ENCODE measurements at regions not wholly inside any gene's neighbourhood (a gene's known extent, or its start where the extent isn't known, plus 50 kb on each side); places are given as distances from the start of the nearest gene placed in this dataset.
"Not testable (repeated sequence)": the region's sequence is repeated elsewhere in the genome, so short reads cannot be mapped to it uniquely, and the experiment has no call there.

DNA sequence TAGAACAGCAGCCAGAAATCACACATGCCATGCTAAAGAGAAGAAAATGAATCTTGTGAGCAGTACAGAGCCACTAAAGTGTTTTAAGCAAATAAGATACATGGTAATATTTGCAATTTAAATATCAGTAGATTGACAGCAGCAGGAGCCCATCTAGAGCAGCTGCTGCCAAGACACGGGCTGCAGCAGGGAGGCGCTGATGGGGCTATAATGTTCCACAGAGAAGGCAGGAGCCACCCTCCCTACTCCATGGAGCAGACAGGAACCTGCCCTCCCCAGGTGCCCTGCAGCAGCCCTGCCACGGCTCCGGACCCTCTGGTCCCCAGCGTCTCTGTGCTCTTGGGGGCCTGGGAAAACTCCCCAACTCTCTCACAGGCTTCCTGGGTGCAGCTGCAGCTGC lies 224.1 kb upstream of the ISL1 start:
- DNase-seq (ENCODE audit: low read depth), result no peak
- TF ChIP-seq CTCF (IDR thresholded peaks at IDR 0.05; ENCODE audit: insufficient read depth, low read length), result no peak
- H3K4me3 ChIP-seq (ENCODE audit: low read depth, low read length), result no peak overlapping the region

DNA sequence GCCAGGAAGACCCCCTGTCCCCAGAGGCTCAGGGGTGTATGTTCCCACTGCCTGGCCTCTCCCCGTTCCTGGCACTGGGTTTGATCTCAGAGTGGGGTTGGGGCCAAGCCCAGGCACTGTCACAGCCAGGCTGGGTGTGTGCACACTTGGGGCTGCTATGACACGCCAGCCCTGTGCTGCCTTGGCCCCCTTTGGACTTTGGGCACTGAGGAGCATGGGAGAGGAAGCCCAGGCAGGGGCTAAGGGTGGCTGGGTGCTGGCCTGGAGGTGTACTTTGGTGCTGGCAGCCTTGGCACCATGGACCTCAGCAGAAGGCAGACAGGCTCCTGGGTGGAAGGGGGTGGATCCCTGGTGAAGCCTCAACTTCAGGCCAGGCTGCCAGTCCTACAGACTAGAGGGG lies 223.6 kb upstream of the ISL1 start:
- TF ChIP-seq CTCF (IDR thresholded peaks at IDR 0.05; ENCODE audit: insufficient read depth, low read length), result no peak
- H3K4me3 ChIP-seq (ENCODE audit: low read depth, low read length), result no peak overlapping the region
- DNase-seq (ENCODE audit: low read depth), result no peak

DNA sequence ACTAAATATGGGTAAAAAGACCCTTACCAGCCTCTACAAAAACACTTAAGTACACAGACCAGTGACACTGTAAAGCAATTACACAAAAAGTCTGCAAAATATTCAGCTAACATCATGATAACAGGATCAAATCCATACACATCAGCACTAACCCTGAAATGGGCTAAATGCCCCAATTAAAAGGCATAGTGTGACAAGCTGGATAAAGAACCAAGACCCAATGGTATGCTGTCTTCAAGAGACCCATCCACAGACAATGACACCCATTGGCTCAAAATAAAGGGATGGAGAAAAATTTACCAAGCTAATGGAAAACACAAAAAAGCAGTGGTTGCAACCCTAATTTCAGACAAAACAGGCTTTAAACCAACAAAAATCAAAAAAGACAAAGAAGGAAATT lies 221.0 kb upstream of the ISL1 start:
- TF ChIP-seq CTCF (IDR thresholded peaks at IDR 0.05; ENCODE audit: insufficient read depth, low read length), result no peak
- no peak overlapping the region for H3K4me3 ChIP-seq (ENCODE audit: low read depth, low read length)
- DNase-seq (ENCODE audit: low read depth), result no peak

DNA sequence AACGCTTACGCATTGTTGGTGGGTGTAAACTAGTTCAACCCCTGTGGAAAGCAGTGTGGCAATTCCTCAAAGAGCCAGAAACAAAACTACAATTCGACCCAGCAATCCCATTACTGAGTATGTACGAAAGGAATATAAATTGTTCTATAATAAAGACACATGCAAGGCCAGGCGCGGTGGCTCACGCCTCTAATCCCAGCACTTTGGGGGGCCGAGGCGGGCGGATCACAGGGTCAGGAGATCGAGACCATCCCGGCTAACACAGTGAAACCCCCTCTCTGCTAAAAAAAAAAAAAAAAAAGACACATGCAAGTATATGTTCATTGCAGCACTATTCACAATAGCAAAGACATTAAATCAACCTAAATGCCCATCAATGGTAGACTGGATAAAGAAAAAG lies 217.6 kb upstream of the ISL1 start:
- not testable (repeated sequence) for DNase-seq (ENCODE audit: low read depth)

GRCh38 chr5:51172903-51173626 lies 210.2 kb upstream of the ISL1 start:
- H3K4me3 ChIP-seq (ENCODE audit: low read depth, low read length), result no peak overlapping the region
- no peak for DNase-seq (ENCODE audit: low read depth)
- no peak for TF ChIP-seq CTCF (IDR thresholded peaks at IDR 0.05; ENCODE audit: insufficient read depth, low read length)

More for the DNA sequence above, 217.6 kb upstream of the ISL1 start:
- H3K4me3 ChIP-seq (ENCODE audit: low read depth, low read length), result not testable (repeated sequence)

DNA sequence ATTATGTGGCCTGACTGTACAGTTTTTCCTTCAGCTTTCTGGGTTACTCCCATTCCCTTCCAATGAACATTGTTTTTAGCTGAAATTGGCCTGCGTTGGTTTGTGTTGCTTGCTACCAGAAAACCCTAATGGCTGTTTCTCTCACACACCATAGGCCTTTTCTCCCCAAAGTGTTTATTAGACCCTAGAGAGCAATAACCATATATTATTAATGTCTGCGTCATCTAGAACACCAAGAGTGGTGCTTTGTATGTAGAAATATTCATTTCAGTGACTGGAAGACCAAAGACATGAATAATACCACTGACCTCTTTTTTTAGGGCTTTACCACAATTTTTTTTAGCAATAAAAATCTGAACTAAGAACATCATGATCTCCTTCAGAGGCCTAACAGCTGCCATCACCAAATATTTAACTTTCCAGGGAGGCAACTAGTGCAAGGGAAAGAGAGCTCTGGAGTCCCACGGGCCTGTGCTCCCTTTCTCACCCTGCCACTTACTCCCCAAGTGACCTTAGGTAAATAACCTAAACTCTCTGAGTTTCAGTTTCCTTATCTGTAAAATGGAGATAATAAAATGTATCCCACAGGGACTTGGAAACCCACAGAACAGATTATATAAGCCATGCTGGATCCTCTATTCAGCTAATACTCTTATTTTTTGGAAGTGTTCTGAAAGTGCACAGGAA lies 201.9 kb upstream of the ISL1 start:
- TF ChIP-seq CTCF (IDR thresholded peaks at IDR 0.05; ENCODE audit: insufficient read depth, low read length), result no peak
- no peak overlapping the region for H3K4me3 ChIP-seq (ENCODE audit: low read depth, low read length)
- DNase-seq (ENCODE audit: low read depth), result no peak

- H3K4me3 ChIP-seq (ENCODE audit: low read depth, low read length), result no peak overlapping the region
- no peak for DNase-seq (ENCODE audit: low read depth)
- TF ChIP-seq CTCF (IDR thresholded peaks at IDR 0.05; ENCODE audit: insufficient read depth, low read length), result no peak
These were observed 197.4 kb upstream of the ISL1 start for GRCh38 chr5:51185850-51186329.

Measured in fibroblast of the aortic adventitia (primary cell).